ENCODE measurements at regions not wholly inside any gene's neighbourhood (a gene's known extent, or its start where the extent isn't known, plus 50 kb on each side); places are given as distances from the start of the nearest gene placed in this dataset.
A peak's percentile ranks its signal among the peaks of the same experiment; 100 is the strongest.

- no peak for TF ChIP-seq BHLHE40 (IDR thresholded peaks at IDR 0.05; ENCODE audit: low read depth, low read length)
- no peak for TF ChIP-seq RAD21 (IDR thresholded peaks at IDR 0.05; ENCODE audit: low read length)
- TF ChIP-seq FOS (IDR thresholded peaks at IDR 0.05; ENCODE audit: low read depth, low read length), result no peak
Measured at GRCh38 chr20:11266571-11266970, 592.8 kb upstream of the JAG1 start (continued).

GRCh38 chr20:11267131-11267761, 593.4 kb upstream of the JAG1 start:
- H3K9me1 ChIP-seq (ENCODE audit: insufficient read depth, low read length), result peaks cover 5% of the 10 kb centered on the region
- H3K56ac ChIP-seq (ENCODE audit: extremely low read depth, insufficient read depth, low read length), result 0 out of 2 replicates have a peak overlapping the region, but pooled peaks have one; percentile 11
- peak overlapping the region; percentile 11 for H3K18ac ChIP-seq (ENCODE audit: low read depth, low read length)
- H2BK20ac ChIP-seq (ENCODE audit: low read depth, low read length), result peak overlapping the region; percentile 88
- peak overlapping the region; percentile 2 for H2AFZ ChIP-seq (replicated peaks; ENCODE audit: low read length, poor library complexity)
- peak overlapping the region; percentile 29; the same call in 1 of the 2 replicates for H3K23ac ChIP-seq (ENCODE audit: low read depth, low read length)
- ChIA-PET CTCF (interaction anchor here (0.5 to 1.5 kb wide), 6 partner anchors 51 to 632 kb away, joined by 3 to 5 read pairs (median 3); no protein-coding TSS in a partner anchor), POLR2A (ENCODE audit: unreplicated experiment) (interaction anchor here (0.6 to 0.7 kb wide), 4 partner anchors 49 to 715 kb away, joined by 3 to 8 read pairs (median 6); no protein-coding TSS in a partner anchor)
- no peak overlapping the region for H2AK9ac ChIP-seq (replicated peaks; ENCODE audit: low read depth, low read length, poor library complexity)
- no peak overlapping the region; the same call in 2 of the 3 replicates for H2BK15ac ChIP-seq (ENCODE audit: low read depth, low read length)
- no peaks in the 10 kb centered on the region for H3K27me3 ChIP-seq (ENCODE audit: control insufficient read depth, insufficient read depth, low read length)
- DNase-seq (peak; percentile 98), ATAC-seq (ENCODE audit: low read depth) (peak; percentile 98)
- H3K27ac ChIP-seq (ENCODE audit: insufficient read depth, low read length), result peak overlapping the region; percentile 19; the same call in 1 of the 2 replicates
- intact Hi-C loops (cut with micrococcal nuclease) (loop anchor here (2.0 to 10.0 kb wide), 3 partner anchors 50 to 592 kb away; no protein-coding TSS in a partner anchor), dilution Hi-C loops (cut with HindIII; ENCODE audit: low sequenced_read_pairs, unreplicated experiment) (no loop called here), in situ Hi-C loops (cut with MboI; ENCODE audit: low sequenced_read_pairs) (no loop called here)
- peak overlapping the region; percentile 47 for H3K4me2 ChIP-seq (ENCODE audit: low read depth, low read length)
- peak overlapping the region; percentile 65 for H3K4ac ChIP-seq (ENCODE audit: low read depth, low read length)
- no peak overlapping the region for H3K9ac ChIP-seq (ENCODE audit: low read depth, low read length)
- 0 out of 4 replicates have a peak, but pooled peaks cover 0 to 3% of the 10 kb centered on the region in 2 experiments for H3K79me1 ChIP-seq (ENCODE audit: low read depth in 1 of 2, low read length in 2 of 2)
- peak overlapping the region; percentile 86 for H2BK120ac ChIP-seq (ENCODE audit: low read depth, low read length)
- no peaks in the 10 kb centered on the region for H4K20me1 ChIP-seq (ENCODE audit: insufficient read depth, low read length)
- peak overlapping the region in 1 of 2 experiments; percentile 45; a peak in 2 of 4 replicates for H4K8ac ChIP-seq (ENCODE audit: low read depth in 2 of 2, low read length in 2 of 2)
- no peaks in the 10 kb centered on the region for H3K9me3 ChIP-seq (ENCODE audit: control insufficient read depth, insufficient read depth, low read length)
- no peak overlapping the region for H3K4me3 ChIP-seq (ENCODE audit: insufficient read depth, low read depth, low read length)
- no TSS peak for BruUV-seq (replicated peaks)
- H2AK5ac ChIP-seq (ENCODE audit: low read depth, low read length), result no peak overlapping the region
- H3K36me3 ChIP-seq (ENCODE audit: control insufficient read depth, insufficient read depth, low read length), result no peaks in the 10 kb centered on the region
- WGBS, 2 experiments (ENCODE audit: extremely low coverage in 2 of 2, insufficient read length in 1 of 2), result no CpG with 5 or more reads among the region's 5 CpGs
- peak overlapping the region; percentile 63 for H4K91ac ChIP-seq (ENCODE audit: insufficient read depth, low read depth, low read length)
- peaks cover 4% of the 10 kb centered on the region for H3K4me1 ChIP-seq (ENCODE audit: control insufficient read depth, insufficient read depth, low read length)
- H3K14ac ChIP-seq (replicated peaks; ENCODE audit: low read depth, low read length), result no peak overlapping the region; the same call in 1 of the 2 replicates
- H4K5ac ChIP-seq (ENCODE audit: low read depth, low read length), result peak overlapping the region; percentile 15; the same call in 1 of the 2 replicates
- H2BK5ac ChIP-seq (ENCODE audit: low read depth, low read length, poor library complexity, severe bottlenecking), result peak overlapping the region; percentile 47
- TF ChIP-seq ELK1 (IDR thresholded peaks at IDR 0.05; ENCODE audit: borderline replicate concordance, low read depth, low read length) (no peak), RFX5 (IDR thresholded peaks at IDR 0.05; ENCODE audit: low read depth, low read length) (no peak), RCOR1 (IDR thresholded peaks at IDR 0.05; ENCODE audit: insufficient replicate concordance, low read length) (no peak), MXI1 (IDR thresholded peaks at IDR 0.05; ENCODE audit: borderline replicate concordance, low read depth, low read length) (no peak), CEBPB (IDR thresholded peaks at IDR 0.05; ENCODE audit: low read depth, low read length) (no peak), BHLHE40 (IDR thresholded peaks at IDR 0.05; ENCODE audit: low read depth, low read length) (peak; percentile 78), MAFK (IDR thresholded peaks at IDR 0.05; ENCODE audit: low read depth, low read length) (no peak), NFE2L2 (IDR thresholded peaks at IDR 0.05; ENCODE audit: low read depth, low read length) (peak; percentile 19; the same call in 1 of the 2 replicates), CTCF (conservative IDR thresholded peaks at IDR 0.05; ENCODE audit: low read depth, low read length) (peak; percentile 20; the same call in 1 of the 2 replicates), RAD21 (IDR thresholded peaks at IDR 0.05; ENCODE audit: low read length) (peak; percentile 53; the same call in 1 of the 2 replicates), CHD1 (IDR thresholded peaks at IDR 0.05; ENCODE audit: low read depth, low read length) (no peak), FOS (IDR thresholded peaks at IDR 0.05; ENCODE audit: low read depth, low read length) (peak; percentile 100)
